B cell (primary cell): ENCODE measurements at regions not wholly inside any gene's neighbourhood (a gene's known extent, or its start where the extent isn't known, plus 50 kb on each side); places are given as distances from the start of the nearest gene placed in this dataset.

ENCODE experiments used
- CTCF ChIP-seq: fragments of 200-600 bp; IDR thresholded peaks from one replicate; pipeline ENCODE4 v1.8.0; 2022; ENCODE audit warnings: antibody characterized with exemption, mild to moderate bottlenecking
- EZH2 ChIP-seq: IDR thresholded peaks from 2 replicates; pipeline ENCODE4 v1.6.1; 2012; ENCODE audit warnings: borderline replicate concordance, low read depth, mild to moderate bottlenecking, moderate library complexity, low read length; ENCODE audit not compliant: insufficient read depth, poor library complexity, severe bottlenecking

GRCh38 chr22:23409976-23410375, 170.1 kb downstream of the IGLL1 start:
- TF ChIP-seq CTCF: no peak
- TF ChIP-seq EZH2: no peak
